ENCODE measurements at regions not wholly inside any gene's neighbourhood (a gene's known extent, or its start where the extent isn't known, plus 50 kb on each side); places are given as distances from the start of the nearest gene placed in this dataset.

DNA sequence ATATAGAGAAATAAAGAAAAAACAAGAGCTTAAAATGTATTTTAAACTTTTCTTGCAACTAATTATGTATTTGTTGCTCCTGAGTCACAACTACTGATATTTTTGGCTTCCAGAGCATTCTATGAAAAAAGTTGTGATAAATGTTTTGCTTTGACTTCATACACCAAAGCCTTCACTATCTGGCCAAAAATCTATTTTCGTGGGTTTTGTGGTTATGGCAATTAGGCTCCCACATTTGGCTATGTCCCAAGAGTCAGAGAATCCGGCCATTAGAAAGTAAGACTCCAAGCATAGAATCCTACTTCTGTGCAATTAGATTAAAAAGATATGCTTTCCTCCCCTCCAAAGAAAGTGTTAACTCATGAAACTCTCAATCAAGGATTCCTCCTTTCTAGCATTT lies 1456.1 kb upstream of the ACVR2A start:
- TF ChIP-seq, protein P1, sequence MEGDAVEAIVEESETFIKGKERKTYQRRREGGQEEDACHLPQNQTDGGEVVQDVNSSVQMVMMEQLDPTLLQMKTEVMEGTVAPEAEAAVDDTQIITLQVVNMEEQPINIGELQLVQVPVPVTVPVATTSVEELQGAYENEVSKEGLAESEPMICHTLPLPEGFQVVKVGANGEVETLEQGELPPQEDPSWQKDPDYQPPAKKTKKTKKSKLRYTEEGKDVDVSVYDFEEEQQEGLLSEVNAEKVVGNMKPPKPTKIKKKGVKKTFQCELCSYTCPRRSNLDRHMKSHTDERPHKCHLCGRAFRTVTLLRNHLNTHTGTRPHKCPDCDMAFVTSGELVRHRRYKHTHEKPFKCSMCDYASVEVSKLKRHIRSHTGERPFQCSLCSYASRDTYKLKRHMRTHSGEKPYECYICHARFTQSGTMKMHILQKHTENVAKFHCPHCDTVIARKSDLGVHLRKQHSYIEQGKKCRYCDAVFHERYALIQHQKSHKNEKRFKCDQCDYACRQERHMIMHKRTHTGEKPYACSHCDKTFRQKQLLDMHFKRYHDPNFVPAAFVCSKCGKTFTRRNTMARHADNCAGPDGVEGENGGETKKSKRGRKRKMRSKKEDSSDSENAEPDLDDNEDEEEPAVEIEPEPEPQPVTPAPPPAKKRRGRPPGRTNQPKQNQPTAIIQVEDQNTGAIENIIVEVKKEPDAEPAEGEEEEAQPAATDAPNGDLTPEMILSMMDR (conservative IDR thresholded peaks at IDR 0.05; ENCODE audit: low read depth, low read length): no peak
- TF ChIP-seq EZH2 (IDR thresholded peaks at IDR 0.05; ENCODE audit: low read length, unreplicated experiment) (no peak), EZH2phosphoT487 (IDR thresholded peaks at IDR 0.05; ENCODE audit: borderline replicate concordance, low read length) (no peak)

All from PC-3 (cell line).